DOHH2 (cell line): ENCODE measurements at regions not wholly inside any gene's neighbourhood (a gene's known extent, or its start where the extent isn't known, plus 50 kb on each side); places are given as distances from the start of the nearest gene placed in this dataset.

Source experiments
- H3F3A ChIP-seq: fragments of 200-600 bp; sonication (generic), shearing (Covaris generic); 2 replicates; pipeline ENCODE4 v1.6.0; 2016; ENCODE audit warnings: antibody characterized with exemption, mild to moderate bottlenecking; ENCODE audit not compliant: control insufficient read depth, insufficient read depth
- H3K27ac ChIP-seq: fragments of 200-600 bp; sonication (generic); 2 replicates; pipeline ENCODE4 v1.5.1; 2014; ENCODE audit warnings: low read depth, mild to moderate bottlenecking, low read length, moderate library complexity
- H3K27me3 ChIP-seq: fragments of 200-600 bp; sonication (generic); 2 replicates; pipeline ENCODE4 v1.6.1; 2014; ENCODE audit warnings: mild to moderate bottlenecking, low read length, mixed read lengths; ENCODE audit not compliant: control insufficient read depth
- H3K36me3 ChIP-seq: fragments of 200-600 bp; sonication (generic); 2 replicates; pipeline ENCODE4 v1.6.1; 2014; ENCODE audit warnings: mild to moderate bottlenecking, low read length, moderate library complexity, mixed read lengths; ENCODE audit not compliant: control insufficient read depth
- H3K4me1 ChIP-seq: fragments of 200-600 bp; sonication (generic); 2 replicates; pipeline ENCODE4 v1.6.1; 2014; ENCODE audit warnings: mild to moderate bottlenecking, low read length, mixed read lengths; ENCODE audit not compliant: control insufficient read depth
- H3K4me2 ChIP-seq: fragments of 200-600 bp; sonication (generic); 2 replicates; pipeline ENCODE4 v1.6.0; 2014; ENCODE audit warnings: mild to moderate bottlenecking, low read length, moderate library complexity
- H3K4me3 ChIP-seq: fragments of 200-600 bp; sonication (generic); 2 replicates; pipeline ENCODE4 v1.5.1; 2014; ENCODE audit warnings: mild to moderate bottlenecking, low read length, mixed read lengths
- H3K79me2 ChIP-seq: fragments of 200-600 bp; sonication (generic); 2 replicates; pipeline ENCODE4 v1.6.1; 2014; ENCODE audit warnings: mild to moderate bottlenecking, low read length, mixed read lengths; ENCODE audit not compliant: control insufficient read depth
- H3K9me2 ChIP-seq: fragments of 200-600 bp; sonication (generic); replicated peaks from 2 replicates; pipeline ENCODE4 v1.6.1; 2014; ENCODE audit warnings: mild to moderate bottlenecking, low read length, mixed read lengths; ENCODE audit not compliant: control insufficient read depth
- H3K9me3 ChIP-seq: fragments of 200-600 bp; sonication (generic); 2 replicates; pipeline ENCODE4 v1.6.1; 2014; ENCODE audit warnings: antibody characterized with exemption, low read length, mixed read lengths; ENCODE audit not compliant: control insufficient read depth, insufficient read depth
- H4K20me1 ChIP-seq: fragments of 200-600 bp; sonication (generic); 2 replicates; pipeline ENCODE4 v1.6.0; 2014; ENCODE audit warnings: low read depth, mild to moderate bottlenecking, antibody characterized with exemption, low read length, moderate library complexity; ENCODE audit not compliant: control insufficient read depth, insufficient read depth
- EZH2phosphoT487 ChIP-seq: fragments of 200-600 bp; sonication (generic); IDR thresholded peaks from 2 replicates; pipeline ENCODE4 v1.6.1; 2017; ENCODE audit warnings: borderline replicate concordance, mild to moderate bottlenecking, antibody characterized with exemption, low read length, moderate library complexity, mixed read lengths
- TF ChIP-seq, protein P1 (sequence below): fragments of 200-600 bp; sonication (generic); IDR thresholded peaks from one replicate; pipeline ENCODE4 v1.5.1; 2014; ENCODE audit warnings: antibody characterized with exemption, mild to moderate bottlenecking, low read depth, low read length; ENCODE audit not compliant: poor library complexity, severe bottlenecking

DNA sequence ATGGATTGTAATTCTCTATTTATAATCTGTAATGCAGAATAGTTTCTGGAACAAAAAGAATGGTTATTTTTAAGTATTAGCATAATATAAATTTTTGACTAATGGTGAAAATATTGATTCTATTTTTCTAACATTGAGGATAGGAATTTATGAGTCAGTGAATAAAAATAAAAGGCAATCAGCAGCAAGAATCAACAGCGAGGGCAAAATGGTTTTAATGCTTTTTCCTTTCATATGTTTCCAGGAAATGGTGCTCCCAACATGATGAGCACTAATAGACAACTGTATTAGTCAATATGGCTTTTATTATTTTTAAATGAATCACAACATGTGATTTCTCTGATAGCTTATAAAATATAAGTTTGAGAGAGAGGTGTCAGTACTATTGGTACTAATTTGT lies 90.7 kb upstream of the TFPI start:
- Histone ChIP-seq H3K9me2 (no peaks in the 10 kb centered on the region), H3K36me3 (no peaks in the 10 kb centered on the region), H3K9me3 (no peaks in the 10 kb centered on the region), H3K79me2 (no peaks in the 10 kb centered on the region), H3K4me3 (no peak overlapping the region), H3K27me3 (no peaks in the 10 kb centered on the region), H3K27ac (no peak overlapping the region), H3K4me2 (no peak overlapping the region), H3F3A (no peaks in the 10 kb centered on the region), H3K4me1 (no peaks in the 10 kb centered on the region), H4K20me1 (no peaks in the 10 kb centered on the region)
- TF ChIP-seq, protein P1, sequence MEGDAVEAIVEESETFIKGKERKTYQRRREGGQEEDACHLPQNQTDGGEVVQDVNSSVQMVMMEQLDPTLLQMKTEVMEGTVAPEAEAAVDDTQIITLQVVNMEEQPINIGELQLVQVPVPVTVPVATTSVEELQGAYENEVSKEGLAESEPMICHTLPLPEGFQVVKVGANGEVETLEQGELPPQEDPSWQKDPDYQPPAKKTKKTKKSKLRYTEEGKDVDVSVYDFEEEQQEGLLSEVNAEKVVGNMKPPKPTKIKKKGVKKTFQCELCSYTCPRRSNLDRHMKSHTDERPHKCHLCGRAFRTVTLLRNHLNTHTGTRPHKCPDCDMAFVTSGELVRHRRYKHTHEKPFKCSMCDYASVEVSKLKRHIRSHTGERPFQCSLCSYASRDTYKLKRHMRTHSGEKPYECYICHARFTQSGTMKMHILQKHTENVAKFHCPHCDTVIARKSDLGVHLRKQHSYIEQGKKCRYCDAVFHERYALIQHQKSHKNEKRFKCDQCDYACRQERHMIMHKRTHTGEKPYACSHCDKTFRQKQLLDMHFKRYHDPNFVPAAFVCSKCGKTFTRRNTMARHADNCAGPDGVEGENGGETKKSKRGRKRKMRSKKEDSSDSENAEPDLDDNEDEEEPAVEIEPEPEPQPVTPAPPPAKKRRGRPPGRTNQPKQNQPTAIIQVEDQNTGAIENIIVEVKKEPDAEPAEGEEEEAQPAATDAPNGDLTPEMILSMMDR = no peak
- TF ChIP-seq EZH2phosphoT487 = no peak

DNA sequence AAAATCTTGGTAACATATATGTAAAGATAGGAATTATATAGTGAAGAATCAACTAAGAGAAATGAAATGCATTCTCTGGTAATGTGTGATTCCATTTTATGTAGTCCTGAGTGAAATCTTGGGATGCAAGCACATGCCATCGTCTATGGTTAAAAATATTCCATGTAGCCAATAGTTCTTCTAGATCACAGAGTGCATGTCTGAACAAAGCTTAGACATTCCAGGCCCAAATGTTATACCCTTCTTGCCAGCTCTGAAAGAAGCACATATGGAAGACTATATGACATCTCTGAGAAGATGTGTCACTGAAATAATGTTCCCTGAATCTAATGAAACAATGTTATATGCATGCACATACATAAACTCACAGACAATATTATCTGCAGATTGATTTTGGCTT lies 92.3 kb upstream of the TFPI start:
- Histone ChIP-seq H3K27me3 (no peaks in the 10 kb centered on the region), H3K27ac (no peak overlapping the region), H3K36me3 (no peaks in the 10 kb centered on the region), H3K9me2 (no peaks in the 10 kb centered on the region), H4K20me1 (no peaks in the 10 kb centered on the region), H3K79me2 (no peaks in the 10 kb centered on the region), H3K4me1 (no peaks in the 10 kb centered on the region), H3F3A (no peaks in the 10 kb centered on the region), H3K4me2 (no peak overlapping the region), H3K4me3 (no peak overlapping the region), H3K9me3 (no peaks in the 10 kb centered on the region)
- no peak for TF ChIP-seq EZH2phosphoT487
- TF ChIP-seq, protein P1 = no peak

DNA sequence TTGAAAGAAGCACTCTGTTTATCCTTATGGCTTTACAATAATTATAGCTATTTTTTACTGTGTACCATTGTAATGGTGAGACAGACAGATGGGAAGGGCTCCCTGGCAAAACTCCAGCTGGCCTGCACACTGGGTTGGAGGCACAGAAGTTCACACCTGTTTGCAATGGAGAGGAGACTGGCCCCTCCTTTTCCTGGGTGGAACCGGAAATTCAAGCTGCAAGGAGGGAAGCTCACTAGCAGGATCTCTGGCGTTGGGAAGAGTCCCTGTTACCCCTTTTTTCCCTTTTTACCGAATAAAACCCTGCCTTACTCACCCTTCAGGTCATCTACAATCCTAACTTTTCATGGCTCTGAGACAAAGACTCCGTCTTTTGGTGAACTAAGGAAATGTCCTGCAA lies 100.3 kb upstream of the TFPI start:
- H3F3A ChIP-seq = no peaks in the 10 kb centered on the region
- no peaks in the 10 kb centered on the region for H3K4me1 ChIP-seq
- no peaks in the 10 kb centered on the region for H3K9me3 ChIP-seq
- H3K27me3 ChIP-seq = no peaks in the 10 kb centered on the region
- no peak overlapping the region for H3K27ac ChIP-seq
- no peaks in the 10 kb centered on the region for H3K79me2 ChIP-seq
- no peaks in the 10 kb centered on the region for H3K9me2 ChIP-seq
- no peaks in the 10 kb centered on the region for H4K20me1 ChIP-seq
- no peak overlapping the region for H3K4me2 ChIP-seq
- TF ChIP-seq, protein P1 = no peak
- no peak for TF ChIP-seq EZH2phosphoT487
- no peaks in the 10 kb centered on the region for H3K36me3 ChIP-seq
- no peak overlapping the region for H3K4me3 ChIP-seq

DNA sequence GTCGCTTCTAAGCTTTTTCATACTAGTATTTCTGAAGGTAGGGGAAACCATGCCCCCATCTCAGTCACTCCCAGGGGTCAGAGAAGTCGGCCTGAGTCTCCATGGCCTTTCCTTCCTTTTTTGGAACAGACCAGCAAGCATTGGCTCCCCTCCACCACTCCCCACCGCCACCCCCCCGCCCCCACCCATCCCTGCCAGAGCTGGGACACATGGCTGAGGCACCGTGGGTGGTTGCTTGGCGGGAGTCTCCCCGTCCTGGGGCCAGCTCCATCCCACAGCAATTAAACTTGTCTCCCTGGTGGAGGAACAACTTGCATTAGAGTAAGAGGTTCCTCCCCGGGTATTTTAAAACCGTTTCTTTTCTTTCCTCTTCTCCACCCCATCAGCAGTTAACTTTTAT lies 100.8 kb upstream of the TFPI start:
- no peaks in the 10 kb centered on the region for H4K20me1 ChIP-seq
- H3K27ac ChIP-seq = no peak overlapping the region
- H3K9me2 ChIP-seq = no peaks in the 10 kb centered on the region
- H3K79me2 ChIP-seq = no peaks in the 10 kb centered on the region
- no peaks in the 10 kb centered on the region for H3K36me3 ChIP-seq
- H3F3A ChIP-seq = no peaks in the 10 kb centered on the region
- H3K9me3 ChIP-seq = no peaks in the 10 kb centered on the region
- TF ChIP-seq EZH2phosphoT487 = no peak
- TF ChIP-seq, protein P1 = no peak
- H3K4me2 ChIP-seq = no peak overlapping the region
- no peak overlapping the region for H3K4me3 ChIP-seq
- no peaks in the 10 kb centered on the region for H3K27me3 ChIP-seq
- H3K4me1 ChIP-seq = no peaks in the 10 kb centered on the region
